ENCODE measurements at regions not wholly inside any gene's neighbourhood (a gene's known extent, or its start where the extent isn't known, plus 50 kb on each side); places are given as distances from the start of the nearest gene placed in this dataset.

DNA sequence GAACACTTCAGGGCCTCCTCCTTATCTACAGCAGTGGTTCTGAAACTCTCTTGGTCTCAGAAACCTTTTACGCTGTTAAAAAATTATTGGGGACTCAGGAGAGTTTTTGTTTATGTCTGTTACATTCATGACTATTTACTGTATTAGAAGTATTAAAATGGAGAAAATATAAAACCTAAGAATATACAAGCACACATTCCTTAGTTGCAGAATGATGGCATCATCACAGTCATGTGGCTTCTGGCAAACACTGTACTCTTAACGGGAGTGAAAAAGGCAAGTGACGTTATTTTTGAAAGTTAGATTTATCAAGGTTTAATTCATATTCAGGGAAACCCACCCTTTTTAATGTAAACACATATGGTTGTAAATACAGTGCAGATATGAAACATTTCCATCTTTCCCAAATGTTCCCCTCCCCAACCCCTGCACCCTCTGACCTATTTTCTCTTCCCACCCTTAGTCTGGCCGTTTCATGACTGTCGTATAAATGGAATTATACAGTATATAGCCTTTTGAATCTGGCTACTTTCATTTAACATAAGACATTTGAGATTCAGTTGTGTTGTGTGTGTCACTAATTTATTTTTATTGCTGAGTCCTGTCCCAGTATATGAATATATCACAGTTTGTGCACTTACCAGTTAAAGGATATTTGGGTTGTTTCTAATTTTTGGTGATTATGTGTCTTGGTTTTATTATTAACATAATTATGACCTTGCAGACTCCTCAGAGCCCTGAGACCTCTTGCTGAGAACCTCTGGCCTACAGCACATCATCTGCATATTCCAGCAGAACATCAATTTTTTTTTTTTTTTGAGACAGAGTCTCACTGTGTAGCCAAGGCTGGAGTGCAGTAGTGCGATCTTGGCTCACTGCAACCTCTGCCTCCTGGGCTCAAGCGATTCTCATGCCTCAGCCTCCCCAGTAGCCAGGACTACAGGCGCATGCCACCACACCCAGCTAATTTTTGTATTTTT is 457.0 kb downstream of the PCNX1 start:
- TF ChIP-seq, protein P1, sequence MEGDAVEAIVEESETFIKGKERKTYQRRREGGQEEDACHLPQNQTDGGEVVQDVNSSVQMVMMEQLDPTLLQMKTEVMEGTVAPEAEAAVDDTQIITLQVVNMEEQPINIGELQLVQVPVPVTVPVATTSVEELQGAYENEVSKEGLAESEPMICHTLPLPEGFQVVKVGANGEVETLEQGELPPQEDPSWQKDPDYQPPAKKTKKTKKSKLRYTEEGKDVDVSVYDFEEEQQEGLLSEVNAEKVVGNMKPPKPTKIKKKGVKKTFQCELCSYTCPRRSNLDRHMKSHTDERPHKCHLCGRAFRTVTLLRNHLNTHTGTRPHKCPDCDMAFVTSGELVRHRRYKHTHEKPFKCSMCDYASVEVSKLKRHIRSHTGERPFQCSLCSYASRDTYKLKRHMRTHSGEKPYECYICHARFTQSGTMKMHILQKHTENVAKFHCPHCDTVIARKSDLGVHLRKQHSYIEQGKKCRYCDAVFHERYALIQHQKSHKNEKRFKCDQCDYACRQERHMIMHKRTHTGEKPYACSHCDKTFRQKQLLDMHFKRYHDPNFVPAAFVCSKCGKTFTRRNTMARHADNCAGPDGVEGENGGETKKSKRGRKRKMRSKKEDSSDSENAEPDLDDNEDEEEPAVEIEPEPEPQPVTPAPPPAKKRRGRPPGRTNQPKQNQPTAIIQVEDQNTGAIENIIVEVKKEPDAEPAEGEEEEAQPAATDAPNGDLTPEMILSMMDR (conservative IDR thresholded peaks at IDR 0.05; ENCODE audit: low read depth, low read length) = no peak
- TF ChIP-seq EZH2 (IDR thresholded peaks at IDR 0.05; ENCODE audit: low read length, unreplicated experiment) = no peak
